ENCODE measurements at regions not wholly inside any gene's neighbourhood (a gene's known extent, or its start where the extent isn't known, plus 50 kb on each side); places are given as distances from the start of the nearest gene placed in this dataset.

GRCh38 chr3:190192739-190193138 lies 72.0 kb upstream of the P3H2 start:
- no peak overlapping the region for H3K27ac ChIP-seq
- TF ChIP-seq CTCF (IDR thresholded peaks at IDR 0.05): no peak
- H3K36me3 ChIP-seq: no peaks in the 10 kb centered on the region
- DNase-seq (ENCODE audit: low spot score in 2 of 2): no peak
- no peaks in the 10 kb centered on the region for H3K4me1 ChIP-seq
- H3K4me3 ChIP-seq: no peak overlapping the region
- intact Hi-C loops (cut with DNase I): no loop called here
- no peaks in the 10 kb centered on the region for H3K9me3 ChIP-seq
- H3K27me3 ChIP-seq: no peaks in the 10 kb centered on the region

GRCh38 chr3:190192087-190192486 lies 71.4 kb upstream of the P3H2 start:
- Histone ChIP-seq H3K4me3 (no peak overlapping the region), H3K4me1 (no peaks in the 10 kb centered on the region), H3K9me3 (no peaks in the 10 kb centered on the region), H3K36me3 (no peaks in the 10 kb centered on the region), H3K27ac (no peak overlapping the region), H3K27me3 (no peaks in the 10 kb centered on the region)
- no peak for TF ChIP-seq CTCF (IDR thresholded peaks at IDR 0.05)
- no peak for DNase-seq (ENCODE audit: low spot score in 2 of 2)
- intact Hi-C loops (cut with DNase I): no loop called here

- no peaks in the 10 kb centered on the region for H3K27me3 ChIP-seq
- no peaks in the 10 kb centered on the region for H3K9me3 ChIP-seq
- intact Hi-C loops (cut with DNase I): no loop called here
- DNase-seq (ENCODE audit: low spot score in 2 of 2): no peak
- H3K4me1 ChIP-seq: no peaks in the 10 kb centered on the region
- no peak for TF ChIP-seq CTCF (IDR thresholded peaks at IDR 0.05)
- H3K4me3 ChIP-seq: no peak overlapping the region
- no peaks in the 10 kb centered on the region for H3K36me3 ChIP-seq
- H3K27ac ChIP-seq: no peak overlapping the region
These were observed 67.5 kb upstream of the P3H2 start for GRCh38 chr3:190188197-190188596.

GRCh38 chr3:190183121-190183520 lies 62.4 kb upstream of the P3H2 start:
- no peaks in the 10 kb centered on the region for H3K4me1 ChIP-seq
- no peak for DNase-seq (ENCODE audit: low spot score in 2 of 2)
- no peak for TF ChIP-seq CTCF (IDR thresholded peaks at IDR 0.05)
- no peaks in the 10 kb centered on the region for H3K9me3 ChIP-seq
- H3K27ac ChIP-seq: no peak overlapping the region
- no peaks in the 10 kb centered on the region for H3K36me3 ChIP-seq
- intact Hi-C loops (cut with DNase I): loop anchor here (2.0 kb wide), 1 partner anchor 62 kb away; the partner anchor contains the start of gene P3H2
- no peaks in the 10 kb centered on the region for H3K27me3 ChIP-seq
- H3K4me3 ChIP-seq: no peak overlapping the region

GRCh38 chr3:190182418-190183043 lies 61.8 kb upstream of the P3H2 start:
- H3K4me1 ChIP-seq: no peaks in the 10 kb centered on the region
- H3K27me3 ChIP-seq: no peaks in the 10 kb centered on the region
- no peak for DNase-seq (ENCODE audit: low spot score in 2 of 2)
- TF ChIP-seq CTCF (IDR thresholded peaks at IDR 0.05): no peak
- intact Hi-C loops (cut with DNase I): loop anchor here (2.0 kb wide), 1 partner anchor 62 kb away; the partner anchor contains the start of gene P3H2
- no peaks in the 10 kb centered on the region for H3K9me3 ChIP-seq
- no peak overlapping the region for H3K4me3 ChIP-seq
- H3K27ac ChIP-seq: no peak overlapping the region
- no peaks in the 10 kb centered on the region for H3K36me3 ChIP-seq

GRCh38 chr3:190180268-190180667 lies 59.6 kb upstream of the P3H2 start:
- H3K9me3 ChIP-seq: no peaks in the 10 kb centered on the region
- H3K27me3 ChIP-seq: no peaks in the 10 kb centered on the region
- DNase-seq (ENCODE audit: low spot score in 2 of 2): no peak
- no peak overlapping the region for H3K4me3 ChIP-seq
- intact Hi-C loops (cut with DNase I): no loop called here
- H3K4me1 ChIP-seq: no peaks in the 10 kb centered on the region
- no peaks in the 10 kb centered on the region for H3K36me3 ChIP-seq
- no peak for TF ChIP-seq CTCF (IDR thresholded peaks at IDR 0.05)
- H3K27ac ChIP-seq: no peak overlapping the region

All from ascending aorta (tissue), 2 donors.